ENCODE measurements at regions not wholly inside any gene's neighbourhood (a gene's known extent, or its start where the extent isn't known, plus 50 kb on each side); places are given as distances from the start of the nearest gene placed in this dataset.
"Not testable (repeated sequence)": the region's sequence is repeated elsewhere in the genome, so short reads cannot be mapped to it uniquely, and the experiment has no call there.

- ChIA-PET POLR2A (no interaction called here), CTCF (no interaction called here)
- Mint-ChIP-seq H3K27me3 (ENCODE audit: low read depth) (peaks cover 7% of the 10 kb centered on the region), H3K36me3 (no peaks in the 10 kb centered on the region), H3K27ac (no peak overlapping the region), H3K9me3 (peaks cover 6% of the 10 kb centered on the region), H3K4me3 (no peak overlapping the region), H3K4me1 (peaks cover 11% of the 10 kb centered on the region)
- no peak for TF ChIP-seq ATF6 (CRISPR knock-in tag; IDR thresholded peaks at IDR 0.05)
- no peak for TF ChIP-seq NFATC4 (CRISPR knock-in tag; IDR thresholded peaks at IDR 0.05)
- DNase-seq (ENCODE audit: low spot score) (no peak), ATAC-seq (peak; percentile 87)
These were observed 796.1 kb upstream of the ADGRL3 start for GRCh38 chr4:60404027-60404426.

- H3K27ac Mint-ChIP-seq, result no peak overlapping the region
- no peak for TF ChIP-seq ZSCAN18 (CRISPR knock-in tag; IDR thresholded peaks at IDR 0.05)
- TF ChIP-seq ZBTB43 (CRISPR knock-in tag; IDR thresholded peaks at IDR 0.05), result no peak
- no peak for TF ChIP-seq TEAD1 (CRISPR knock-in tag; IDR thresholded peaks at IDR 0.05)
- H3K4me1 Mint-ChIP-seq, result peaks cover 16% of the 10 kb centered on the region
- ChIA-PET POLR2A (no interaction called here), CTCF (no interaction called here)
- H3K36me3 Mint-ChIP-seq, result peaks cover 5% of the 10 kb centered on the region
- H3K9me3 Mint-ChIP-seq, result peaks cover 12% of the 10 kb centered on the region
- DNase-seq (ENCODE audit: low spot score) (no peak), ATAC-seq (peak; percentile 73; the same call in 1 of the 2 replicates)
- H3K27me3 Mint-ChIP-seq (ENCODE audit: low read depth), result peaks cover 2% of the 10 kb centered on the region; the same call in 1 of the 2 replicates
- no peak overlapping the region for H3K4me3 Mint-ChIP-seq
These were observed 777.7 kb upstream of the ADGRL3 start for GRCh38 chr4:60422439-60422838.

- H3K9me3 Mint-ChIP-seq; DNase-seq (ENCODE audit: low spot score); H3K27me3 Mint-ChIP-seq (ENCODE audit: low read depth); H3K36me3 Mint-ChIP-seq; H3K27ac Mint-ChIP-seq; CTCF ChIA-PET; ATAC-seq; H3K4me3 Mint-ChIP-seq; POLR2A ChIA-PET: not testable (repeated sequence)
- peaks cover 16% of the 10 kb centered on the region for H3K4me1 Mint-ChIP-seq
These were observed 776.4 kb upstream of the ADGRL3 start for GRCh38 chr4:60423573-60424184.

GRCh38 chr4:60432911-60433310 lies 767.2 kb upstream of the ADGRL3 start:
- Mint-ChIP-seq H3K4me1 (no peaks in the 10 kb centered on the region), H3K36me3 (no peaks in the 10 kb centered on the region), H3K27ac (no peak overlapping the region), H3K9me3 (peaks cover 8% of the 10 kb centered on the region), H3K27me3 (ENCODE audit: low read depth) (no peaks in the 10 kb centered on the region), H3K4me3 (no peak overlapping the region)
- ATAC-seq (peak; percentile 41; the same call in 1 of the 2 replicates), DNase-seq (ENCODE audit: low spot score) (no peak)
- ChIA-PET POLR2A (no interaction called here), CTCF (no interaction called here)
- TF ChIP-seq CBFB (CRISPR knock-in tag; IDR thresholded peaks at IDR 0.05; ENCODE audit: low read depth) (no peak), SP1 (CRISPR knock-in tag; conservative IDR thresholded peaks at IDR 0.05) (no peak), CREM (CRISPR knock-in tag; IDR thresholded peaks at IDR 0.05) (no peak), E2F1 (CRISPR knock-in tag; IDR thresholded peaks at IDR 0.05) (no peak), PRRX2 (CRISPR knock-in tag; IDR thresholded peaks at IDR 0.05) (no peak), ZNF671 (CRISPR knock-in tag; IDR thresholded peaks at IDR 0.05) (no peak), NFYB (CRISPR knock-in tag; conservative IDR thresholded peaks at IDR 0.05; ENCODE audit: low read depth) (no peak), HMGA2 (CRISPR knock-in tag; IDR thresholded peaks at IDR 0.05) (no peak), CREB1 (CRISPR knock-in tag; IDR thresholded peaks at IDR 0.05) (no peak), HMGXB4 (CRISPR knock-in tag; IDR thresholded peaks at IDR 0.05) (no peak), NR2C2 (CRISPR knock-in tag; IDR thresholded peaks at IDR 0.05) (no peak), ZBTB43 (CRISPR knock-in tag; IDR thresholded peaks at IDR 0.05) (no peak), IRF2 (CRISPR knock-in tag; IDR thresholded peaks at IDR 0.05; ENCODE audit: borderline replicate concordance, low read depth) (no peak), EMX1 (CRISPR knock-in tag; IDR thresholded peaks at IDR 0.05) (no peak), JAZF1 (CRISPR knock-in tag; IDR thresholded peaks at IDR 0.05) (no peak)

All from WTC11 (cell line).